ENCODE measurements at regions not wholly inside any gene's neighbourhood (a gene's known extent, or its start where the extent isn't known, plus 50 kb on each side); places are given as distances from the start of the nearest gene placed in this dataset.
"Not testable (repeated sequence)": the region's sequence is repeated elsewhere in the genome, so short reads cannot be mapped to it uniquely, and the experiment has no call there.

GRCh38 chr3:95725770-95726169 lies 1088.6 kb upstream of the EPHA6 start:
- no peak for DNase-seq (ENCODE audit: extremely low spot score)
- 90% methylated on average over 1 of the region's 1 CpG for WGBS
- H3K9me3 ChIP-seq = no peaks in the 10 kb centered on the region
- H3K4me1 ChIP-seq = no peaks in the 10 kb centered on the region
- TF ChIP-seq POLR2AphosphoS5 (IDR thresholded peaks at IDR 0.05) (no peak), POLR2A (IDR thresholded peaks at IDR 0.05; ENCODE audit: low read depth) (no peak), EP300 (IDR thresholded peaks at IDR 0.05) (no peak), CTCF (IDR thresholded peaks at IDR 0.05) (no peak)
- H3K4me3 ChIP-seq = no peak overlapping the region
- intact Hi-C loops (cut with DNase I) = no loop called here
- H3K27ac ChIP-seq (replicated peaks in 1 of 4) = no peak overlapping the region
- H3K36me3 ChIP-seq = no peaks in the 10 kb centered on the region
- H3K27me3 ChIP-seq = no peaks in the 10 kb centered on the region

- Histone ChIP-seq H3K36me3 (no peaks in the 10 kb centered on the region), H3K4me3 (no peak overlapping the region), H3K9me3 (no peaks in the 10 kb centered on the region), H3K27me3 (no peaks in the 10 kb centered on the region), H3K4me1 (no peaks in the 10 kb centered on the region), H3K27ac (replicated peaks in 1 of 4) (no peak overlapping the region)
- DNase-seq (ENCODE audit: extremely low spot score) = no peak
- intact Hi-C loops (cut with DNase I) = no loop called here
- 88% methylated on average over 1 of the region's 1 CpG for WGBS
- TF ChIP-seq EP300 (IDR thresholded peaks at IDR 0.05) (no peak), POLR2AphosphoS5 (IDR thresholded peaks at IDR 0.05) (no peak), POLR2A (IDR thresholded peaks at IDR 0.05; ENCODE audit: low read depth) (no peak), CTCF (IDR thresholded peaks at IDR 0.05) (no peak)
Observed at GRCh38 chr3:95731753-95732152, 1082.6 kb upstream of the EPHA6 start.

GRCh38 chr3:95733336-95733735 lies 1081.1 kb upstream of the EPHA6 start:
- TF ChIP-seq POLR2AphosphoS5 (IDR thresholded peaks at IDR 0.05) (no peak), POLR2A (IDR thresholded peaks at IDR 0.05; ENCODE audit: low read depth) (no peak), CTCF (IDR thresholded peaks at IDR 0.05) (no peak), EP300 (IDR thresholded peaks at IDR 0.05) (no peak)
- intact Hi-C loops (cut with DNase I) = no loop called here
- 30% methylated on average over 1 of the region's 1 CpG for WGBS

GRCh38 chr3:95738045-95738444 lies 1076.3 kb upstream of the EPHA6 start:
- no peaks in the 10 kb centered on the region for H3K36me3 ChIP-seq
- DNase-seq (ENCODE audit: extremely low spot score) = no peak
- H3K4me3 ChIP-seq = no peak overlapping the region
- no peaks in the 10 kb centered on the region for H3K9me3 ChIP-seq
- H3K4me1 ChIP-seq = no peaks in the 10 kb centered on the region
- whole genome bisulfite sequencing = 90% methylated on average over 2 of the region's 2 CpGs
- H3K27me3 ChIP-seq = no peaks in the 10 kb centered on the region
- intact Hi-C loops (cut with DNase I) = no loop called here
- TF ChIP-seq POLR2AphosphoS5 (IDR thresholded peaks at IDR 0.05) = no peak
- TF ChIP-seq POLR2A (IDR thresholded peaks at IDR 0.05; ENCODE audit: low read depth) = no peak
- no peak for TF ChIP-seq EP300 (IDR thresholded peaks at IDR 0.05)
- no peak for TF ChIP-seq CTCF (IDR thresholded peaks at IDR 0.05)
- H3K27ac ChIP-seq (replicated peaks in 1 of 4) = no peak overlapping the region

More at GRCh38 chr3:95733336-95733735, 1081.1 kb upstream of the EPHA6 start:
- no peak for DNase-seq (ENCODE audit: extremely low spot score)
- Histone ChIP-seq H3K4me3 (no peak overlapping the region), H3K27ac (replicated peaks in 1 of 4) (no peak overlapping the region), H3K36me3 (no peaks in the 10 kb centered on the region), H3K4me1 (no peaks in the 10 kb centered on the region), H3K27me3 (no peaks in the 10 kb centered on the region), H3K9me3 (no peaks in the 10 kb centered on the region)

- not testable (repeated sequence) for H3K27ac ChIP-seq (replicated peaks in 1 of 4)
Observed at GRCh38 chr3:95744896-95745295, 1069.5 kb upstream of the EPHA6 start.

More at GRCh38 chr3:95744896-95745295, 1069.5 kb upstream of the EPHA6 start:
- intact Hi-C loops (cut with DNase I); H3K9me3 ChIP-seq; DNase-seq (ENCODE audit: extremely low spot score); H3K4me1 ChIP-seq; H3K36me3 ChIP-seq; H3K27me3 ChIP-seq; H3K4me3 ChIP-seq: not testable (repeated sequence)
- no CpG with 5 or more reads among the region's 27 CpGs for WGBS
